HG02885 (cell line): ENCODE measurements at regions not wholly inside any gene's neighbourhood (a gene's known extent, or its start where the extent isn't known, plus 50 kb on each side); places are given as distances from the start of the nearest gene placed in this dataset.
"Not testable (repeated sequence)": the region's sequence is repeated elsewhere in the genome, so short reads cannot be mapped to it uniquely, and the experiment has no call there.

Experiments
- ATAC-seq: cut with Tn5 transposase; IDR thresholded peaks from one replicate; pipeline ENCODE4 v1.9.1; 2021; ENCODE audit warnings: mild to moderate bottlenecking; ENCODE audit not compliant: unreplicated experiment, poor library complexity

DNA sequence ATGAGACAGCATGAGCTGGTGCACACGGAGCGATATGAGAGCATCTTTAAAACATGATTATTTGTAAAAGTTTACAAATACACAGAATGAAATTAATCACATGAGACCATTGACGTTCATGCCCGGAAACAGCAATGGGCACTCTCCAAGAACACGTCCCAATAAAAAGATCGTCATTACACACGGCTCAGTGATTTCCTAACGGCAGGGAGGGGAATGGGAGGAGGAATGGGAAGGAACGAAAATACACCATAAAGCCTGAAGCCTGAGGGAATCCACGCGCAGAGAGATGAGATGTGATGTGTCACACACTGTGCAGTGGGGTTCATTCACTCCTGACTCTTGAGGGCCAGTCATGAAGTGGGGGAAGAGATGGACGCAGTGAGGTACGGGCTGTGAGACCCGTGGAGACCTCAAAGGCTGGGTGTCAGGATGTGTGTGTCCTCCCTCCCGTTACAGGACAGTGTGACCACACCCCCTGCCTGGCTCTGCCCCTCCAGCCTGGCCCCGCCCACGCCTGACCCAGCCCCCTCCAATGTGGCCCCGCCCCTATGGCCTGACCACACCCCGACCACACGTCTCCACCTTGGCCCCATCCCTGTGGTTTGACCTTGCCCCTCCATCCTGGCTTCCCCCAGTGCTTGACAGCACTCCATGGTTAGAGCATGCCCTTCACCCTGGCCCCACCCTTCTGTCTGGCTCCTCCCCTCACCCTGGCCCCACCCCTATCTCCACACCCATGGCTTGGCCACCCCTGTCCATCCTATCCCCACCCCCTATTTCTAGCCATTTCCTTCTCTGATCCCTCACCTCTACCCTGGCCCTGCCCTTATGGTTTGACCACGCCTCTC, 270.5 kb upstream of the SFSWAP start:
- ATAC-seq, result not testable (repeated sequence)

DNA sequence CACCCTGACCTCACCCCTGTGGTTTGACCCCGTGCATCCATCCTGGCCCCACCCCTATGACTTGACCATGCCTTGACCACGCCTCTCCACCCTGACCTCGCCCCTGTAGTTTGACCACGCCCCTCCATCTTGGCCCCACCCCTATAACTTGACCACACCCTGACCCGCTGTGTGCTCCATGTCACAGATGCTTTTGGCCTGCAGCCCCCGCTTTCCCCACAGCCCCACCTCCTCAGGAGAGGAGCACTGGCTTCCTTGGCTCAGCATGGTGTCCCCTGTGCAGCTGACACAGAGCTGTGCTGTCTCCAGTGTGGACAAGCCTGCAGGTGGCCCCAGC, 269.9 kb upstream of the SFSWAP start:
- ATAC-seq, result no peak

DNA sequence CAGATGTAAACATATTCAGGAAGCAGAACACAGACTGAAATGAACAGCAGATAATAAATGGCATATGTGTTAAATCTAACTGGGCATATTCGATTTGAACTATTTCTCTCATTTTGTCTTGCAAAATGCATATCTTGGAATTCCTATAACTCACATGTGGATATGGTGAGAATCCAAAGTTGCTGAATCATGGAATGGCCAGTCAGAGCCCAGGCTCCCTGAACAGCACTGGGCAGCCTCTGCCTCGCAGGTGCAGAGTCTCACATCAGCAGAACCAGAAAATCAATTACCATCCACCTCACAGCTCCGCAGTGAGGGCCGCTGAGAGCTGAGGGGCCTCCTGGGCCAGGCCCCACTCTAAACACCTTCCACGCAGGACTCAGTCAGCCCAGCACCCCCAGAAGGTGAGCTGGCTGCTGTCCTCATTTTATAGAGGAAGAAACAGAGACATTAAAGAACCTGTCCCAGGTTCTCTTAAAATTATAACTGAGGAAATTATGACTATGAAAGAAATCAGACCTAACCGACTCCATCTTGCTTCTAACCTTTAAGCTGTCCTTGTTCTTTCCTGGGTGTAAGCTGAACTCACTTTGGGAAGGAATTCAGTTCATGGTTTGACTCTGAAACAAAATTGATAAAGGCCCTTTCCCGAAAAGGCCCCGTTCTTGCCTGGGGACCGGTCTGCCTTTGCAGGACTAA, 269.1 kb upstream of the SFSWAP start:
- ATAC-seq, result no peak

DNA sequence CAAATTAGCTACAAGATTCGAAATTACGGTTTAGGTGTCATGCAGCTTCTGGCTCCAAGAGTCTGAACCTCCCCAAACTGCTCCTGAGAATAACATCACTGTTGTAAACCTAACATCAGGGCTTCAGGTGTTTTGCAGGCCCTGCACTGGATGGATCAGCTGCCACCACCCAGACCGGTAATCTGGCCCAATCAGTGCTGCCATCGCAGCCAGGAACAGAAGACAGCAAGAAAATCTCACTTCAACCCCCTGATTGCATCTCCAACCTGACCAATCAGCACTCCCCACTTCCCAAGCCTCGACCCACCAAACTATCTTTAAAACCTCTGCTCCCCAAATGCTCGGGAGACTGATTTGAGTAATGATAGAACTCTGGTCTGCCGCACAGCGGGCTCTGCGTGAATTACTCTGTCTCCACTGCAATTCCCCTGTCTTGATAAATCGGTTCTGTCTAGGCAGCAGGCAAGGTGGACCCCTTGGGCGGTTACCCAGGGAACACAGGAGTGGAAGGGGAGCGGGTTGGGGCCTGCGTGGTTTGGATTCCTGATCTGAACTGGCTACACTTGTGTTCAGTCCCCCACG, 268.5 kb upstream of the SFSWAP start:
- ATAC-seq, result no peak

DNA sequence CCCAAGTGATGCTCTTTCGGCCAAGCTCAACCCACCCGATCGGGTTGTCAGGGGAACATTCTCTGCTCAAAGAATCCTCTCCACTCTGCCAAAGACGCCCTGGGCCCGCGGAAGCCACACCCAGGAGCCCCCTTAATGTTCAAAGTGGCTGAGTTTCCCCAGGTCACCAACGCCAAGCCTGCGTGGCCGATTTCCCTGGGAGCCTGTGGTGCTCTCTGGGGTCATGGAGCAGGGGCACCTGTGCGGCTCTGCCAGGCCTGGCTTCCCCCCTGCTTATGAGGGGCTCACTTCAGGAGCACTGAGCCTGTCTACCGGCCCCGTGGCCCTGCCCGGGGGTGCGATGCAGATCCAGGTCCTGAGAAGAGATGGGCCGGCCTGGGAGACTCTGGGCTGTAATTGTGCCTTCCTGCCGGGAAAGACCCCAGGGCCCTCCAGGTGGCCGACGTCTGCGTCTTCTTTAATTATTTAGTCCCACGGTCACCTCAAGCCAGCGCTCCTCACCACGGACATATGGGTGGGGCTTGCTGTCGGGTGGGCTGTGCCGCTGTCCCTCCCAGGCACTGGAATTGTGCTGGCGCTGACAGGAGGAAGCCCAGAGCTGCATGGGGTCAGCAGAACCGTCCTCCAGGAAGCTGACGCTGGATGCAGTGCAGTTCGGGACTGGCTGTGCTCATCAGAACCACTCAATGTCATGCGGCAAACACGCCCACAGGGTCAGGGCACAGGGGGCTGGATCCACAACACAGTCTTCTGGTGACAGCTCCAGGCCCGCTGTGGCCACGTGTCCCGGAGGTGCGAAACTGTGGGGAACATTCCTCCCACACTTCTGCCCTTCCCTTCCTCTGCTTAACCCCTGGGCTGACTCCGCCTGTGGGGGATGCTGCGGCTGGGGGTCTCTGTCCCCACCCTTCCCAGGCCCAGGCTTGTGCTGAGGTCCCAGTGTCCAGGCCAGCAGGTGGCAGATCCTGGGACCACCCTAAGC, 267.6 kb upstream of the SFSWAP start:
- ATAC-seq, result no peak

DNA sequence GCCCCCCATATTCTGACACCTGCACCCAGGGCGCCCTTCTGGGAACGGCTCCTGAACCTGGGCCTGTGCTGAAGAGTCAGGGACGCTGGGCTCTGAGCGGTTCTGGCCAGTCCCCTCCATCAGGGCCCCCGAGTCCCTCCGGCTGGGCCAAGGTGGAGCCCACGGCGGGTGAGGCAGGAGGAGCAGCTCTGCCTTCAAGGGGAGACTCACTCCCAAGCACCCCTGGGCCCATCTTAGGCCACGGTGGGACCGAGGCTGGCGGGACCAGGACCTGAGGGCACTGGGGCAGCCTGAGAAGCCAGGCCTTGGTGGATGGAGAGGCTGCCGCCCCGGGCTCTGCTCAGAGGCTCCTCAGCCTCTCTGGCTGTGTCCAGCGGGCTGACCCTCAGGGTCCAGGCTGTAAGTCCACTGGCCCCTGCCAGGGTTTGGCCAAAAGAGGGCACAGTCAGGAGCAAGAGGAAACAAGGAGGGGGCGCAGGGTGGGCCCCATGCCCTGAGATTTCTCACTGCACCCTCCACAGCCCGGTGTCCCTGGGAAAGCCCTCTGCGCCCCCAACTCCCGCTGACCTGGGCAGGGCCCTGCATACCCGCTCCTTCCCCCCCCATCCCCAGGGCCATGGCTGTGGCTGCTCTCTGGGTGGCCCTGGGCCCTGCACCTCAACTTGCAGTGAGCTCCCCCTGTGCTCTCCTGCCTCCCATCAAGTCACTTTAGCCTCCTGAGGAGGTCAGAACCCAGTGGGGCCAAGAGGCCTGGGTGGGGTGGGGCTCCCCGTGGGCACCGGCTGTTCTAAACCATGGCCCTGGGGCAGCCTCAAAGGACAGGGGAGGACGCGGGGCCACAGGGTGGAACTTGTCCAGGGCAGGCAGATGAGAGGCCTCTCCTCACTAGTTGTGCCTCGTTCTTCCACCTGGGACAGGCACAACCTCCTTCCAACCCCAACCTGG, 266.4 kb upstream of the SFSWAP start:
- ATAC-seq, result no peak

DNA sequence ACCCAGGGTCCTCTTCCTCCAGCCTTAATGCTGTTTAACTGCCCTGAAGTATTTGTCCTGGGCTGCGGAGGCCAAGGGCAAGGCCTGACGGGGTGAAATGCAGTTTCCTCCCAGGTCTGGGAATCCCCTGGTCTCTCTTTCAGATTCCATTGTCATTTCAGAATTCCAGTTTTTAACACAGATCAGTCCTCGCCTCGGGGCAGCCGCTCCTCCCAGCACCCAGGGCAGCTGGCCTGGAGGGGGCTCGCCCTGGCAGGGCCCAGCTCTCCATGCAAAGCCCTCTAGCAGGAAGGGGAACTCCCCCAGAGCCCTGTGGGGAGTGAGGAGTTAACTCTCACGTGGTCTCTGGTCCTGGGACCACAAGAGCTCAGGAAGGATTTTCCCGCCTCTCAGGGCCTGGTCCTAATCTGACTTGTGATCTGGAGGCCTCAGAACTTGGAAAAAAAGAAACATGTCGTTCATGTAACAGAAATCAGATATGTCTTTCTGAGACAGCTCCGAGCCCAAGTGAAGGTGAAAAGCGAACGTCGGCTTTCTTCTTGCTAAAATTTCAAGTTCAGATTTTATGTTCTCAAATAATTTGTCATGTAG, 265.6 kb upstream of the SFSWAP start:
- no peak for ATAC-seq

DNA sequence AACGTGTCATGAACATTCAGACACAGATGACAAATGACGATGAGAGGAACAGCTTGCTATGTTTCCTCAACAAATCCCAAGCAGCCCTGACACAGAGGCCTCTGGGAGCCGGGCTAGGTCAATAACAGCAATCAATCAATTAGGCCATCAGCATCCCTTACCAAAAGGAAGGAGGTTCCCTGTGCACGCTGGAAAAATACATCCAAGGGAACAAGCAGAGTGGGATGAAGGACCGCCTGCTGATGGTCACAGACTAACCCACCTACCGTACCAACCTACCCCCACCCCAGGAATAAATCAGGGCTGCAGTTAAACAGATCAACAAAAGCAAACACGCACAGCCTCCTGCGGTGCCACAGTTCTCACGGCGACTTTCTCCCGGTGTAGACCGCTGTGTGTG, 265.1 kb upstream of the SFSWAP start:
- ATAC-seq, result no peak

DNA sequence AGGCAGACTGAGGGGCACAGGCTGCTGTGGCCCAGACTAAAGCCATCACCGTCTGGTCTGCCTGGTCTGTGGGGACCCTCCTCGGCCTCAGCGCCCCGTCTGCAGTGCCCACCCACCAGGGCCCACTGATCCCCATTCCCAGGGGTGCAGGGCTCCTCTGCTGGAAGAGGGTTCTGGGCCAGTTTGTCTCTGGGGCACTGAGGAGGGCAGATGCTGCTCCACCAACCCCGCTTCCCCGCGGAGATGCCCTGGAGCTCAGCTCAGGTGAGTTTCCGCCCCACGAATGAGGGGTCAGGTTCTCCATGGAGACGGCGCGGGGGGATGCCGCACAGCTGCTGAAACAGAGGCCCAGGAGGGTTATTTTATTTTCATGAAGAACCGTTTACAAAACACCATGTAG, 263.3 kb upstream of the SFSWAP start:
- ATAC-seq, result not testable (repeated sequence)

DNA sequence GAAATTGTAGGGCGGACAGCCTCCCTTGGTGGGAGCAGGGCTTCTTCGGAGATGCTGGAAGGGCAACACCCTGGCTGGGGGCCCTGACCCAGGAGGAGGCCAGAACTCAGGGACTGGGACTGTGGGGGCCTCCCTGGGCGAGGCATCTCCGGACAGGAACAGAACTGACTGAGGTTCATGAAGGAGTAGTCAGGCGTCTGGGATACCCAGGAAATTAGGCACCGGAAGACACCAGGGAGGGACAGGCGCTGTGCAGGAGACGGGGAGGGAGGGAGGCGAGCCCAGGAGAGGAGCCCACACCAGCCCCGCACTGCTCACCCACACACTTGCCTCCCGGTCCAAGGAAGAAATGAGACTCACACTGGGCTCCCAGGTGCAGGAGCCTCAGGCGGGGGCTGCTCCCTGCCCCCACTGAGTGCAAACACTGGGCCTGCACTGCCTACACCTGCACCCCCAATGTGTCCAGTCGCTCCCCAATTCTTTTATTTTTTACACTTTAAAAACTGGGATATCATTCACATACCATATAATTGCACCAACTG, 262.6 kb upstream of the SFSWAP start:
- no peak for ATAC-seq

DNA sequence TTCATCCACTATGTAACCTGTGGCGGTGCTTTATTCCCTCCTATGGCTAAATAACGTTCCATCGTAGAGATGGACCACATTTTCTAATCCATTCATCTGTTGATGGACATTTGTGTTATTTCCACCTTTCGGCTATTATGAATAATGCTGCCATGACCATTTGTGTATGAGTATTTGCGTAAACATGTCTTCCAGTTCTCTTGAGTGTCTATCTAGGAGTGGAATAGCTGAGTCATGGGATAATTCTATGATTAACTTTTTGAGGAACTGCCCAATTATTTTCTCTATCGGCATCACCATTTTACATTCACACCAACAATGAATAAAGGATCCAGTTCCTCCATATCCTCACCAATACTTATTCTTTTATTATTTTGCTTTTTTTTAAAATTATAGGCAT, 261.9 kb upstream of the SFSWAP start:
- ATAC-seq, result no peak

DNA sequence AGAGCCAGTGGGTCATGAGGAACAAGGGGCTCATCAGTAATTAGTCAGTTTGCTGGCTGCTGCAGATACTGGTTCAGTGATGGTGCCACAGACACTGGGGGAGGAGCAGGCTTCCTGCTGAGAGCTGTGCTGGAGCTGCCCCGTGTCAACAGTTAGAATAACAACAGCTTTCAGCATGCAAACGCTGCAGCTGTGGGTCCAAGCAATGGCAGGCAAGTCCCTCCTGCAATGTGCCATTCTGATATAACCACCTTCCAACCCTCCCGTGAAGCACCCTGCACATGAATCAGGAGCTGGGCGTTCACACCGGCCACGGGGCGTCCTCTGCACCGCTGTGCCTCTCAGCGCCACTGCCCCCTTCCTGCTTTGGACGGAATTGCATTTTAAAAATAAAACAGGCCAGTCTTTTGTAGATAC, 258.4 kb upstream of the SFSWAP start:
- no peak for ATAC-seq

DNA sequence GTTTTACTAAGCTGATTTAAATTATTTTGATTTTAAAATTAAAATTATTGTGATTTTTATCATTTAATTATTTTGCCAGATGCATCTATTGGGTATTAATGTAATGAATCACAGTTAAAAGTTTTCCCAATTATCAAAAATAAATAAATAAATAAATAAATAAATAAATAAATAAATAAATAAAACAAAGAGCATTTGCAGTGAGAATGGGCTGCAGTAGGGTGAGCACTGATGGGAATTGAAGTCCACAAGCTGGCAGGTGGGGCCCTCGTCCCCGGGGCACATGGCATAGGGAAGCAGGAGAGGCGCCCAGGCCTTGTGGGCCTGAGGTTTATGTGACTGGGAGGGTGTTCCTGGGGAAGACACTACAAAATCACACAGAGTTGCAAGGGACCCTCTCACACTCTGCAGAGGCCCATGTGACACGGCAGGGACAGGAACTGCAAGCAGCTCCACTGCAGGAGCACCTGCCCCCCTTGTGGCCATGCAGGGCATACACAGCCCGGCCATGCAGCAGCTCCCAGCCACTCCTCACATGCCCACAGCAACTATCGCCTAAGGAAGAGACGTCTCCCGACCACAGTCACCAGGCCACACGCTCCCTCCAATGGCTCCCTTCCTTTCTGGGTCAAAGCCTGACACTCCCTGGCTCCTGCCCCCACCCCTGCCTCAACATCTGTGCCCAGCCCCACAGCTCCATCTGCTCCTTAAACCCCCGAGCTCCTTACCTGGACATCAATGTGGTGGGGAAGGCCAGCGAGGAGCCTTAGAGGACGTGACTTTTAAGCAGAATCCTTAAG, 256.3 kb upstream of the SFSWAP start:
- peak; percentile 80 for ATAC-seq

DNA sequence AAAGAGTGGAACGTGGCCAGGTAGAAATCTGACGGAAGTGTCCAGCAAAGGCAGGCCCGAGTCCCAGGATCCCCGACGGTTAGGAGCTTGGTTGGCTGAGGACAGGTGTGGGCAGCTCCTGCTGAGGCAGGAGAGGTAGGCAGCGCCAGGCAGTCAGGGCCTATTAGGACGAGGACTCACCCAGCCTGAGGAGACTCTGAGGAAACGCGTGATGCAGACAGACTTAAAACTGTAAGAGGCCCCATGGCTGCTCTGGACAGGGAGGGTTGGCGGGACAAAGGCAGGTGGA, 255.7 kb upstream of the SFSWAP start:
- no peak for ATAC-seq

DNA sequence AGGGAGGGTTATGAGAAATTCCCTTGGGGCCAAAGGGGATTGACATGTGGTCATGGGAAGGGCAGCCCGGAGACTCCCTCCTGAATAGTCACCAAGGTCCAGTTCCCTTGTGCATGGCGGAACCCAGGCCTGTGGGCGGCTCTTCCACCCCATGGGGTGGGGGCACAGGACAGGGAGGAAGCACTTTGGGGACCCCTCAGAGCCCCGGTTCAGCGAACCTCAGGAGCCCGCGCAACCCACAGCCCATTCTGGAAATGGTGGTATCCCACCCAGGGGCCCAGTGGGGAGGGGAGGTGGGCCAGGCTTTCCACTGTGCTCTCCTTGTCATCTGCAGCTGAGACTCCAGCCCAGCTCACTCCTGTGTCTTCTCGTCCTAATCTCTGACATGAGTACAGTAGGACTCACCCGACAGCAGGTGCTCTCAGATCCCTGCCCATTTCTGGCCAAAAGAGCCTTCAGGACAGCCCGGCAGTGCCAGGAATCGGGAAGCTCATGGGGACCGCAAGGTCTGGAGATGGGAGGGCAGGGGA, 255.2 kb upstream of the SFSWAP start:
- ATAC-seq, result no peak

DNA sequence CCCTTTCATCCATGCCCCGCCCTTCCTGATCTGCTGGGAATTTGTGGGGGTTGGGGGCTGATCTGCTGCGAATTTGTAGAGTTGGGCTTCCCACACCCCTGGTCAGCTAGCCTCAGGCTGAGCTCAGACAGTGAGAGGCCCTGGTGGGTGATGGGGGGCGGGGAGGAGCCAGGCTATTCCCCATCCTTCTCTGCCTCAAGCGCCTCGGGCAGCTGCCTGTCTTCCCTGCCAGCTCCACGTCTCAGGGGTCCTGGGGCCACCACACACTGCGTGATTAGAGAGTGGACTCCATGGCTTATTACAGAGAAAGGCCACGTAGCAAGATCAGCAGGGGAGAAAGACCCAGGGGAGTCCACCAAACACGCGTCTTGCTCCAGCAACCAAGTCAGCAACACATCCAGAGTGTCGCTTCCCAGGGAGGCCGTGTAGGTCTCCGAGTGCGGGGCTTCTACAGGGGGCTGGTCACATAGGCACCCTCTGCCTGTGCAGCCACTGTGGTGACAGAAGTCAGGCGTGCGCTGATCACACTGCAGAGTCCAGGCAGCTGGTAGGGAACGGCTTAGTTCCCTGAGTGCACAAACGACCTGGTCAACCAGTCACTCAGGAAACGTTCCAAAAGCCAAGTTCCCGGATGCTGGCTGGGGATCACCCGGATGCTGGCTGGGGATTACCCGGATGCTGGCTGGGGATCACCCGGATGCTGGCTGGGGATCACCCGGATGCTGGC, 254.4 kb upstream of the SFSWAP start:
- ATAC-seq, result no peak

DNA sequence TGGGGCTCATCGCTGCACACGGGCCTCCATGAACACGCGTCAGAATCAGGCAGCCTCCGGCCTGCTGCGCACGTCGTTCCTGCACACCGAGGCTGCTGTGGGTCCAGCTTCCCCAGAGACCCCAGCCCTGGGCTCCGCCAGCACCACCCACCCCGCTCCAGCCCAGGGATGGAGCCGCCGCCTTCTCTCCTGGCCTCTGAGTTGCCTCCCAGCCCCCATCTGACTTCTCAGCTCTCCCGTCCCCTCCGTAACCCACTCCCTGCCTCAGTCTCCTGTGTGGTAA, 253.9 kb upstream of the SFSWAP start:
- ATAC-seq, result no peak
